GM18520 (cell line): ENCODE measurements at regions not wholly inside any gene's neighbourhood (a gene's known extent, or its start where the extent isn't known, plus 50 kb on each side); places are given as distances from the start of the nearest gene placed in this dataset.

Experiments used
- ATAC-seq: cut with Tn5 transposase; IDR thresholded peaks from one replicate; pipeline ENCODE4 v1.9.1; 2021; ENCODE audit not compliant: unreplicated experiment

- ATAC-seq, result no peak
Measured at GRCh38 chr4:152100379-152101201, 339.8 kb upstream of the GATB start.

- ATAC-seq, result no peak
Measured at GRCh38 chr4:152099981-152100378, 339.2 kb upstream of the GATB start.

GRCh38 chr4:152099555-152099954 is 338.7 kb upstream of the GATB start:
- ATAC-seq, result no peak

- no peak for ATAC-seq
Measured at GRCh38 chr4:152099061-152099425, 338.2 kb upstream of the GATB start.

- no peak for ATAC-seq
Measured at GRCh38 chr4:152098365-152099060, 337.7 kb upstream of the GATB start.

- ATAC-seq, result no peak
Measured at GRCh38 chr4:152097371-152097770, 336.6 kb upstream of the GATB start.

- no peak for ATAC-seq
Measured at GRCh38 chr4:152095701-152096070, 334.9 kb upstream of the GATB start.

- ATAC-seq, result no peak
Measured at GRCh38 chr4:152094970-152095700, 334.3 kb upstream of the GATB start.

GRCh38 chr4:152091405-152091804 is 330.6 kb upstream of the GATB start:
- no peak for ATAC-seq

- ATAC-seq, result no peak
Measured at GRCh38 chr4:152090543-152090942, 329.7 kb upstream of the GATB start.

GRCh38 chr4:152089584-152089983 is 328.8 kb upstream of the GATB start:
- ATAC-seq, result no peak

GRCh38 chr4:152087335-152087734 is 326.5 kb upstream of the GATB start:
- ATAC-seq, result no peak

GRCh38 chr4:152085657-152086056 is 324.9 kb upstream of the GATB start:
- no peak for ATAC-seq

GRCh38 chr4:152083338-152083737 is 322.5 kb upstream of the GATB start:
- no peak for ATAC-seq

GRCh38 chr4:152081024-152081423 is 320.2 kb upstream of the GATB start:
- ATAC-seq, result no peak

- ATAC-seq, result no peak
Measured at GRCh38 chr4:152079543-152080293, 318.9 kb upstream of the GATB start.

GRCh38 chr4:152079079-152079478 is 318.3 kb upstream of the GATB start:
- ATAC-seq, result no peak

- ATAC-seq, result no peak
Measured at GRCh38 chr4:152077582-152077981, 316.8 kb upstream of the GATB start.

- ATAC-seq, result no peak
Measured at GRCh38 chr4:152075253-152075928, 314.6 kb upstream of the GATB start.

GRCh38 chr4:152074573-152074972 is 313.8 kb upstream of the GATB start:
- no peak for ATAC-seq

GRCh38 chr4:152074088-152074437 is 313.3 kb upstream of the GATB start:
- no peak for ATAC-seq
